Endothelial cell (in vitro differentiated cells): ENCODE measurements at regions not wholly inside any gene's neighbourhood (a gene's known extent, or its start where the extent isn't known, plus 50 kb on each side); places are given as distances from the start of the nearest gene placed in this dataset.

Source experiments
- DNase-seq: peaks from one replicate; pipeline ENCODE4 v3.0.0; 2021; ENCODE audit warnings: low spot score
- H3K27ac Mint-ChIP-seq: one replicate; pipeline ENCODE4 v1.8.0; 2021; ENCODE audit warnings: mixed read lengths, inconsistent platforms; ENCODE audit not compliant: unreplicated experiment
- H3K27me3 Mint-ChIP-seq: one replicate; pipeline ENCODE4 v1.8.0; 2021; ENCODE audit warnings: mild to moderate bottlenecking, moderate library complexity, mixed read lengths, inconsistent platforms; ENCODE audit not compliant: unreplicated experiment
- H3K36me3 Mint-ChIP-seq: one replicate; pipeline ENCODE4 v1.8.0; 2021; ENCODE audit warnings: mild to moderate bottlenecking, low read depth, mixed read lengths, inconsistent platforms; ENCODE audit not compliant: unreplicated experiment
- H3K4me1 Mint-ChIP-seq: one replicate; pipeline ENCODE4 v1.8.0; 2021; ENCODE audit warnings: mild to moderate bottlenecking, mixed read lengths, inconsistent platforms; ENCODE audit not compliant: unreplicated experiment
- H3K4me3 Mint-ChIP-seq: one replicate; pipeline ENCODE4 v1.8.0; 2021; ENCODE audit warnings: mild to moderate bottlenecking, mixed read lengths, inconsistent platforms; ENCODE audit not compliant: unreplicated experiment
- H3K9me3 Mint-ChIP-seq: one replicate; pipeline ENCODE4 v1.8.0; 2021; ENCODE audit warnings: mixed read lengths, inconsistent platforms; ENCODE audit not compliant: unreplicated experiment
- CTCF ChIP-seq: fragments of 200-600 bp; sonication (generic); IDR thresholded peaks from one replicate; pipeline ENCODE4 v1.5.0; 2021; ENCODE audit warnings: antibody characterized with exemption; ENCODE audit not compliant: unreplicated experiment

GRCh38 chr5:10825897-10826644 is 65.0 kb upstream of the DAP start:
- Mint-ChIP-seq H3K36me3 (no peaks in the 10 kb centered on the region), H3K9me3 (no peaks in the 10 kb centered on the region), H3K27me3 (peaks cover 2% of the 10 kb centered on the region), H3K27ac (no peak overlapping the region), H3K4me1 (no peaks in the 10 kb centered on the region), H3K4me3 (no peak overlapping the region)
- no peak for DNase-seq
- peak; percentile 44 for TF ChIP-seq CTCF

GRCh38 chr5:10812218-10812617 is 51.2 kb upstream of the DAP start:
- no peaks in the 10 kb centered on the region for H3K9me3 Mint-ChIP-seq
- no peak overlapping the region for H3K4me3 Mint-ChIP-seq
- no peak for TF ChIP-seq CTCF
- DNase-seq: no peak
- H3K27me3 Mint-ChIP-seq: no peaks in the 10 kb centered on the region
- no peak overlapping the region for H3K27ac Mint-ChIP-seq
- peaks cover 16% of the 10 kb centered on the region for H3K4me1 Mint-ChIP-seq
- no peaks in the 10 kb centered on the region for H3K36me3 Mint-ChIP-seq
